Liver (tissue), 8 donors: ENCODE measurements at regions not wholly inside any gene's neighbourhood (a gene's known extent, or its start where the extent isn't known, plus 50 kb on each side); places are given as distances from the start of the nearest gene placed in this dataset.

Source experiments
- DNase-seq: peaks from one replicate; pipeline ENCODE4 v3.0.0-alpha.2; 2017; ENCODE audit warnings: low spot score
- H3K27ac ChIP-seq, 2 donors: one replicate each; pipeline ENCODE4 v1.7.0; 2013; ENCODE audit warnings: inconsistent platforms in 2 of 2, low read length in 2 of 2, control low read depth in 1 of 2, low read depth in 1 of 2, mild to moderate bottlenecking in 1 of 2
- H3K27me3 ChIP-seq, 4 donors: one replicate each; pipeline versions ENCODE4 v1.6.1 to v1.7.0; 2013; ENCODE audit warnings: low read length in 3 of 4, inconsistent platforms in 1 of 4, mild to moderate bottlenecking in 1 of 4, moderate library complexity in 1 of 4; ENCODE audit not compliant: control insufficient read depth in 4 of 4, insufficient read depth in 4 of 4
- H3K36me3 ChIP-seq, 4 donors: one replicate each; pipeline versions ENCODE4 v1.6.1 to v1.7.0; 2013; ENCODE audit warnings: low read length in 3 of 4, mild to moderate bottlenecking in 3 of 4, low read depth in 1 of 4, moderate library complexity in 1 of 4; ENCODE audit not compliant: control insufficient read depth in 4 of 4, insufficient read depth in 3 of 4
- H3K4me1 ChIP-seq, 4 donors: one replicate each; pipeline versions ENCODE4 v1.6.1 to v1.7.0; 2013; ENCODE audit warnings: low read length in 3 of 4, mild to moderate bottlenecking in 3 of 4, moderate library complexity in 1 of 4; ENCODE audit not compliant: control insufficient read depth in 4 of 4, insufficient read depth in 4 of 4
- H3K4me3 ChIP-seq, 3 donors: one replicate each; pipeline versions ENCODE4 v1.6.1 to v1.7.0; 2013; ENCODE audit warnings: low read length in 3 of 3, control low read depth in 1 of 3, low read depth in 1 of 3, mild to moderate bottlenecking in 1 of 3
- H3K9ac ChIP-seq, 2 donors: one replicate each; pipeline ENCODE4 v1.7.0; 2013; ENCODE audit warnings: low read length in 2 of 2, mild to moderate bottlenecking in 2 of 2, moderate library complexity in 2 of 2, control low read depth in 1 of 2, low read depth in 1 of 2
- H3K9me3 ChIP-seq, 4 donors: one replicate each; pipeline versions ENCODE4 v1.6.1 to v1.7.0; 2013; ENCODE audit warnings: low read length in 3 of 4; ENCODE audit not compliant: control insufficient read depth in 4 of 4
- ATF3 ChIP-seq: IDR thresholded peaks from 2 replicates; pipeline ENCODE4 v1.6.1; 2016; ENCODE audit warnings: antibody characterized with exemption
- CTCF ChIP-seq: fragments of 150-350 bp; IDR thresholded peaks from 2 replicates; pipeline ENCODE4 v1.5.1; 2017; ENCODE audit warnings: improper control_type of control experiment, low read depth, low read length; ENCODE audit not compliant: missing input control
- EGR1 ChIP-seq, 2 donors: IDR thresholded peaks; 2 replicates each; pipeline ENCODE4 v1.6.1; 2016 to 2018; ENCODE audit warnings: antibody characterized with exemption in 2 of 2, low read depth in 2 of 2
- FOXA1 ChIP-seq: IDR thresholded peaks from 2 replicates; pipeline ENCODE4 v1.6.1; 2016; ENCODE audit warnings: antibody characterized with exemption
- FOXA2 ChIP-seq: IDR thresholded peaks from 2 replicates; pipeline ENCODE4 v1.6.1; 2016; ENCODE audit warnings: antibody characterized with exemption
- GABPA ChIP-seq, 2 donors: IDR thresholded peaks in 1 of 2; conservative IDR thresholded peaks in 1 of 2; 2 replicates each; pipeline ENCODE4 v1.6.1; 2016; ENCODE audit warnings: antibody characterized with exemption in 2 of 2, mild to moderate bottlenecking in 1 of 2, moderate library complexity in 1 of 2
- HNF4A ChIP-seq, 2 donors: conservative IDR thresholded peaks; 2 replicates each; pipeline ENCODE4 v1.6.1; 2016; ENCODE audit warnings: antibody characterized with exemption in 2 of 2, mild to moderate bottlenecking in 2 of 2
- HNF4G ChIP-seq: IDR thresholded peaks from 2 replicates; pipeline ENCODE4 v1.6.1; 2016; ENCODE audit warnings: antibody characterized with exemption
- JUND ChIP-seq, 2 donors: IDR thresholded peaks; 2 replicates each; pipeline ENCODE4 v1.6.1; 2016; ENCODE audit warnings: antibody characterized with exemption in 2 of 2
- MAX ChIP-seq: IDR thresholded peaks from 2 replicates; pipeline ENCODE4 v1.6.1; 2016; ENCODE audit warnings: antibody characterized with exemption
- NR2F2 ChIP-seq: IDR thresholded peaks from 2 replicates; pipeline ENCODE4 v1.6.1; 2016; ENCODE audit warnings: antibody characterized with exemption
- RAD21 ChIP-seq, 2 donors: IDR thresholded peaks; 2 replicates each; pipeline ENCODE4 v1.6.1; 2016; ENCODE audit warnings: antibody characterized with exemption in 2 of 2, mild to moderate bottlenecking in 2 of 2
- REST ChIP-seq: IDR thresholded peaks from 2 replicates; pipeline ENCODE4 v1.6.1; 2016; ENCODE audit warnings: antibody characterized with exemption, mild to moderate bottlenecking
- RXRA ChIP-seq, 2 donors: IDR thresholded peaks; 2 replicates each; pipeline ENCODE4 v1.6.1; 2017 to 2018; ENCODE audit warnings: antibody characterized with exemption in 2 of 2, mild to moderate bottlenecking in 1 of 2
- SP1 ChIP-seq: IDR thresholded peaks from 2 replicates; pipeline ENCODE4 v1.6.1; 2018; ENCODE audit warnings: antibody characterized with exemption, mild to moderate bottlenecking
- TAF1 ChIP-seq: conservative IDR thresholded peaks from 2 replicates; pipeline ENCODE4 v1.6.1; 2016; ENCODE audit warnings: antibody characterized with exemption, mild to moderate bottlenecking
- YY1 ChIP-seq: IDR thresholded peaks from 2 replicates; pipeline ENCODE4 v1.6.1; 2016; ENCODE audit warnings: antibody characterized with exemption, mild to moderate bottlenecking
- ZBTB33 ChIP-seq: IDR thresholded peaks from 2 replicates; pipeline ENCODE4 v1.6.1; 2016; ENCODE audit warnings: antibody characterized with exemption
- WGBS: extraction: QIAGEN DNeasy Blood & Tissue Kit; methylation state at CpG from one replicate; pipeline ENCODE4 v1.1.7; 2013; 5-methylcytosine and 5-hydroxymethylcytosine counted together
- donor health status: healthy.
- donor health status: healthy.
- donor health status: healthy.
- donor health status: healthy.
- donor health status: healthy.

GRCh38 chr10:83706120-83706519 lies 433.2 kb upstream of the GHITM start:
- Histone ChIP-seq H3K9me3 (no peaks in the 10 kb centered on the region), H3K27me3 (no peaks in the 10 kb centered on the region), H3K4me1 (peaks cover 7 to 47% (median 37%) of the 10 kb centered on the region in 4 donors), H3K9ac (no peak overlapping the region), H3K36me3 (no peaks in the 10 kb centered on the region), H3K27ac (no peak overlapping the region), H3K4me3 (no peak overlapping the region)
- no peak for DNase-seq
- TF ChIP-seq FOXA1 (no peak), GABPA (IDR thresholded peaks at IDR 0.05 in 1 of 2, conservative IDR thresholded peaks at IDR 0.05 in 1 of 2) (no peak), SP1 (peak; percentile 54), RAD21 (IDR thresholded peaks at IDR 0.05) (peak in 1 of 2 donors; percentile 19), CTCF (no peak), ZBTB33 (peak; percentile 43), REST (no peak), NR2F2 (no peak), HNF4A (conservative IDR thresholded peaks at IDR 0.05) (peak; percentile 49 to 84), HNF4G (no peak), EGR1 (IDR thresholded peaks at IDR 0.05; ENCODE audit: low read depth in 2 of 2) (no peak), ATF3 (no peak), RXRA (IDR thresholded peaks at IDR 0.05) (peak; percentile 60 to 87), FOXA2 (no peak), JUND (IDR thresholded peaks at IDR 0.05) (peak in 1 of 2 donors; percentile 46), MAX (peak; percentile 30), TAF1 (no peak), YY1 (peak; percentile 24)
- 43% methylated on average over 1 of the region's 1 CpG for WGBS
